Osteocyte (in vitro differentiated cells): ENCODE measurements at regions not wholly inside any gene's neighbourhood (a gene's known extent, or its start where the extent isn't known, plus 50 kb on each side); places are given as distances from the start of the nearest gene placed in this dataset.

ENCODE experiments used
- DNase-seq: peaks from one replicate; pipeline ENCODE4 v3.0.0; 2021; ENCODE audit warnings: mixed read lengths; ENCODE audit not compliant: unreplicated experiment; ENCODE audit errors: extremely low spot score
- H3K27ac Mint-ChIP-seq: one replicate; pipeline ENCODE4 v1.8.0; 2021; ENCODE audit warnings: mild to moderate bottlenecking, mixed read lengths; ENCODE audit not compliant: unreplicated experiment
- H3K27me3 Mint-ChIP-seq: one replicate; pipeline ENCODE4 v1.8.0; 2021; ENCODE audit warnings: mixed read lengths; ENCODE audit not compliant: unreplicated experiment
- H3K36me3 Mint-ChIP-seq: one replicate; pipeline ENCODE4 v1.8.0; 2021; ENCODE audit warnings: mixed read lengths; ENCODE audit not compliant: unreplicated experiment
- H3K4me1 Mint-ChIP-seq: one replicate; pipeline ENCODE4 v1.8.0; 2021; ENCODE audit warnings: mixed read lengths; ENCODE audit not compliant: unreplicated experiment
- H3K4me3 Mint-ChIP-seq: one replicate; pipeline ENCODE4 v1.8.0; 2021; ENCODE audit warnings: mild to moderate bottlenecking, moderate library complexity, mixed read lengths; ENCODE audit not compliant: unreplicated experiment
- H3K9me3 Mint-ChIP-seq: one replicate; pipeline ENCODE4 v1.8.0; 2021; ENCODE audit warnings: mixed read lengths; ENCODE audit not compliant: unreplicated experiment
- TF ChIP-seq, protein P1 (sequence below): fragments of 200-600 bp; sonication (generic); IDR thresholded peaks from 2 replicates; pipeline ENCODE4 v1.5.0; 2021; ENCODE audit warnings: antibody characterized with exemption, mild to moderate bottlenecking, moderate library complexity

DNA sequence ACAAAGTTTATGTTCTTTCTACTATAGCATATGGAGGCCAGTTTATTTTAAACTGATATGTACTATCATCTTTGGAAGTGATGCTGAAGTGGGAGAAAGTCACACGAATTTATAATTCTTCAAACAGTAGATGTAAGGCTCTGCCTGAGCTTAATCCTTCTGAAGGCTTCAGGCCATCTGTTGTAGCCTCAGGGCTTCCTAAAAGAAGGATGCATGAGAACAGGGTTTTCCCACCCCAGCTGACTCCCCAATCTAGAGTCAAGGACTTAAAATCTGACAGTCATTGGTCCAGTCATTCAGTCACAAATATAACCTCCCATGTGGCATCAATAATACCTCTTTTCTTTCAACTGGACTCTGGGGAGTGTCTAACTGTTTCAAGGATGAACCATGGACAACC lies 330.5 kb downstream of the KCNS3 start:
- DNase-seq: no peak
- no peaks in the 10 kb centered on the region for H3K36me3 Mint-ChIP-seq
- H3K4me1 Mint-ChIP-seq: peaks cover 2% of the 10 kb centered on the region
- H3K27ac Mint-ChIP-seq: no peak overlapping the region
- H3K9me3 Mint-ChIP-seq: no peaks in the 10 kb centered on the region
- TF ChIP-seq, protein P1, sequence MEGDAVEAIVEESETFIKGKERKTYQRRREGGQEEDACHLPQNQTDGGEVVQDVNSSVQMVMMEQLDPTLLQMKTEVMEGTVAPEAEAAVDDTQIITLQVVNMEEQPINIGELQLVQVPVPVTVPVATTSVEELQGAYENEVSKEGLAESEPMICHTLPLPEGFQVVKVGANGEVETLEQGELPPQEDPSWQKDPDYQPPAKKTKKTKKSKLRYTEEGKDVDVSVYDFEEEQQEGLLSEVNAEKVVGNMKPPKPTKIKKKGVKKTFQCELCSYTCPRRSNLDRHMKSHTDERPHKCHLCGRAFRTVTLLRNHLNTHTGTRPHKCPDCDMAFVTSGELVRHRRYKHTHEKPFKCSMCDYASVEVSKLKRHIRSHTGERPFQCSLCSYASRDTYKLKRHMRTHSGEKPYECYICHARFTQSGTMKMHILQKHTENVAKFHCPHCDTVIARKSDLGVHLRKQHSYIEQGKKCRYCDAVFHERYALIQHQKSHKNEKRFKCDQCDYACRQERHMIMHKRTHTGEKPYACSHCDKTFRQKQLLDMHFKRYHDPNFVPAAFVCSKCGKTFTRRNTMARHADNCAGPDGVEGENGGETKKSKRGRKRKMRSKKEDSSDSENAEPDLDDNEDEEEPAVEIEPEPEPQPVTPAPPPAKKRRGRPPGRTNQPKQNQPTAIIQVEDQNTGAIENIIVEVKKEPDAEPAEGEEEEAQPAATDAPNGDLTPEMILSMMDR: no peak
- no peak overlapping the region for H3K4me3 Mint-ChIP-seq
- H3K27me3 Mint-ChIP-seq: peaks cover 5% of the 10 kb centered on the region

DNA sequence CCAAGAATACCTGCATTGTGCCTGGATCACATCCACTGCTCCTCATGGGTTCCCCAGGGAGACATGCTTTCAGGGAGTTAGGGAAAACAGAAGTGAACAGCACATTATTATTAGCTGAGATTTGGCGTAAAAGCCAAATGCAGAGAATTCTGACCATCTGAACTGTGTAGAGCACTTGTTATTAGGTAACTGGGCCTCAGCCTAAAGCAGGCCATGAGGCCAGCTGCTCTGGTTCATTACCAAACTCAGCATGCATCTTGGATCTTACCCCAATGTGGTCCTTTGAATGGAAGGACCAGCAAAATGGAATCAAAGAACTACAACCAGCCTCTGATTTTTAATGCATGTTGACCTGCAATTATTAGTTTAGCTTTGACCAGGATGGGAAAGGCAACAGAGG lies 322.3 kb downstream of the KCNS3 start:
- no peaks in the 10 kb centered on the region for H3K36me3 Mint-ChIP-seq
- H3K27me3 Mint-ChIP-seq: peaks cover 6% of the 10 kb centered on the region
- no peak overlapping the region for H3K4me3 Mint-ChIP-seq
- H3K9me3 Mint-ChIP-seq: no peaks in the 10 kb centered on the region
- TF ChIP-seq, protein P1: no peak
- no peak overlapping the region for H3K27ac Mint-ChIP-seq
- DNase-seq: no peak
- no peaks in the 10 kb centered on the region for H3K4me1 Mint-ChIP-seq

DNA sequence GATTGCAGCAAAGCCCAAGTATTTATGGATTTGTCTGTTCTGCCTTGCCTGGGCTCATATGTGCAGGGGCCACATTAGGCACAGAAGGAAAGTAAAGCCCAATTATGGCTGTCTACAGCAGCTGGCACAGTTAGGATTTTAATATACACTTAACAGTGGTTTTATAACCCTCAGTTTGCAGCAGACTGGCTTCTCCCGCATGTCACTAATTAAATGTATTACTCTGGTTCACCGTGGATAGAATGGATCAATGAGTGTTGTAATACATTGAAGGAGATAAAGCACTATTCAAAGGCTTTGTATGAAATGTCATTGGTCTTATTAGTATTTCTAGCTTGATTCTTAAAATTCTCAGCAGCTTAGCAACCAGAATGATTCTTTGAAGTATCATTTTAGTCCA lies 320.2 kb downstream of the KCNS3 start:
- Mint-ChIP-seq H3K4me3 (no peak overlapping the region), H3K4me1 (no peaks in the 10 kb centered on the region), H3K27ac (no peak overlapping the region), H3K9me3 (no peaks in the 10 kb centered on the region), H3K27me3 (peaks cover 6% of the 10 kb centered on the region), H3K36me3 (no peaks in the 10 kb centered on the region)
- no peak for DNase-seq
- TF ChIP-seq, protein P1: no peak

DNA sequence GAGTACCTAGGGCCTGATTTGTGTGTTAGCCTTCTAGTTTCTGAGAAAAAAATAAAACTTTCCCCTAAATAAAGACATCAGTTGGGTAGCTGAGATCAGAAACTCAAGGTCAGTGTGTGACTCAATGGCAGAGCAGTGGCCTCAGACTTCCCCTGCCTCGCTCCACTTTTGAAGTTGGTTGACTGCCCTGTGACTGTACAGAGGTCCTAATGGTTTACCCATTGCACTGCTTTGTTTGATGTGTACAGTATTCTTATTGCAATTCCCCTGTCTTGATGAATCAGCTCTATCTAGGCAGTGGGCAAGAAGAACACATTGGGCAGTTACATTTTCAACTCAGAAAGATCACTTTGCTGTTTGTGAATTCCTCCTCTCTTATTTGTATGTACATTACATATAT lies 315.7 kb downstream of the KCNS3 start:
- Mint-ChIP-seq H3K36me3 (no peaks in the 10 kb centered on the region), H3K4me1 (no peaks in the 10 kb centered on the region), H3K27me3 (peaks cover 4% of the 10 kb centered on the region), H3K4me3 (no peak overlapping the region), H3K9me3 (no peaks in the 10 kb centered on the region), H3K27ac (no peak overlapping the region)
- TF ChIP-seq, protein P1: no peak
- no peak for DNase-seq

DNA sequence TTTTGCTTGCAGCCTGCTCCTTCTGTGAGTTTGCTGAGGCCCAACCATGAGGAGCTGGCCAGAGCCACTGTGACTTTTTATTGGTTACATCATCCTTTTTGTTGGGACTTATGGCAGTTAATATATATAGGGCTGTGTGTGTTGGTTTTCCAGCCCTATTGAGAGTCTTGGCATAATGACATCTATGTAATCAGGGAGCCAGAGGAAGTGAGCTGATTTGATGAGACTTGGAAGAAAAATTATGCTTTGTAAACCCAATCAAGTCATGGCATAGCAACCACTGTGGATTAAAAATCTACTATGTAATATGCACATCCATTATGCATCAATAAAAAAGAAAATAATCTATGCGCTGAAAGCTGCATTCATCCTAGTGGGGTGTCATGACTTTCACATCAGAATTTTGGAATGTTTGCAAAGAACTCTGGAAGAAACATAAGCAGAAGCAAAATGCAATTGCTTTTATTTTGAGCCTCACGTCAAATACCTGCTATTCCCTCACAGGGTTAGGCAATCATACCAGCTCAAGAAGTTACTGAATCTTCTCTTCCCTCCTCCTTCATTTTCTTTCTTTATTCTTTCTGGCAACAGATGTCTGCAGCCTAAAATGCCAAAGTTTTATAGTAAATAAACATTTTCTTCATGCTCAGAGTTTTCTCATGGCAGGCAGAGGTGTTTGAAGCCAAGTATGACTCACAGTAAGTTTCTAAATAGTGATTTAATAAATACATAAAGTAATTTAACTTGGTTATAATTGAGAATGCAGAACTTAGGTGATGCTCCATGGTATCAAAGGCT lies 308.5 kb downstream of the KCNS3 start:
- no peaks in the 10 kb centered on the region for H3K36me3 Mint-ChIP-seq
- TF ChIP-seq, protein P1: no peak
- no peak overlapping the region for H3K4me3 Mint-ChIP-seq
- no peak for DNase-seq
- no peaks in the 10 kb centered on the region for H3K4me1 Mint-ChIP-seq
- H3K27me3 Mint-ChIP-seq: peaks cover 4% of the 10 kb centered on the region
- H3K27ac Mint-ChIP-seq: no peak overlapping the region
- no peaks in the 10 kb centered on the region for H3K9me3 Mint-ChIP-seq
